ENCODE measurements at regions not wholly inside any gene's neighbourhood (a gene's known extent, or its start where the extent isn't known, plus 50 kb on each side); places are given as distances from the start of the nearest gene placed in this dataset.
A peak's percentile ranks its signal among the peaks of the same experiment; 100 is the strongest.
"Not testable (repeated sequence)": the region's sequence is repeated elsewhere in the genome, so short reads cannot be mapped to it uniquely, and the experiment has no call there.

DNA sequence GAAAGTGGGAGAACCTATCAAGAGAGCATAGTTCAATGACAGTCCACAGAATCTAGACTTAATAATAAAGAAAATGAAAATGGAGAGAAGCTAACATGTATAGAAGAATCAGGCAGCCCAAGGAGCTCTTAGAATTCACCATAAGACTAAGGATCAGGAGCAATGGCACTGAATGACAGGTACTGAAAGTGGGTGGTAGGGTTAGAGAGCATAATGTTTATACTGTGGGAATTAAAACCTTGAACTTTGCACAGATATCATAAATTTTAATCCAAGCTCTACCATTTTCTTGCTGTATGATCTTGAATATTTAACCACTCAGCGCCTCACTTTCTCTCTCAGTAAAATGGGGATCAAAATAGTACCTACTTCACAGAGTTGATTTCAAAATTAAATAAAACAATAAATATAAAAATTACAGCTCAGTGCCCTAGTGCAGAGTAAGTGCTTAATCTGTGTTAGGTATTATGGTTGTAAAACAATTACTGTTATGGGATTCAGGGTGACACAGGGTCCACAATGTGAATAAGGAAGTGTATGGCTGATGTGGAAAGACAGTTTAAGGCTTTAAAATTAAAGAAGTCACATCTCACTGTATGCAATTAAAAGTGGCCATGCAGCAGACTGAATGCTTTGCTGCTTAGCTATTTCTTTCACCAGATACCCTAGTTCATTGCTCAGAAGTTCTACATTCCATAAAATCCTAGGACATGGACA lies 319.8 kb downstream of the HINT1 start:
- intact Hi-C loops (cut with micrococcal nuclease) = no loop called here
- Mint-ChIP-seq H3K4me3 (no peak overlapping the region), H3K27me3 (peaks cover 20% of the 10 kb centered on the region), H3K9me3 (peaks cover 11% of the 10 kb centered on the region), H3K27ac (no peak overlapping the region), H3K4me1 (no peaks in the 10 kb centered on the region), H3K36me3 (ENCODE audit: low read depth) (no peaks in the 10 kb centered on the region)
- TF ChIP-seq, protein P1, sequence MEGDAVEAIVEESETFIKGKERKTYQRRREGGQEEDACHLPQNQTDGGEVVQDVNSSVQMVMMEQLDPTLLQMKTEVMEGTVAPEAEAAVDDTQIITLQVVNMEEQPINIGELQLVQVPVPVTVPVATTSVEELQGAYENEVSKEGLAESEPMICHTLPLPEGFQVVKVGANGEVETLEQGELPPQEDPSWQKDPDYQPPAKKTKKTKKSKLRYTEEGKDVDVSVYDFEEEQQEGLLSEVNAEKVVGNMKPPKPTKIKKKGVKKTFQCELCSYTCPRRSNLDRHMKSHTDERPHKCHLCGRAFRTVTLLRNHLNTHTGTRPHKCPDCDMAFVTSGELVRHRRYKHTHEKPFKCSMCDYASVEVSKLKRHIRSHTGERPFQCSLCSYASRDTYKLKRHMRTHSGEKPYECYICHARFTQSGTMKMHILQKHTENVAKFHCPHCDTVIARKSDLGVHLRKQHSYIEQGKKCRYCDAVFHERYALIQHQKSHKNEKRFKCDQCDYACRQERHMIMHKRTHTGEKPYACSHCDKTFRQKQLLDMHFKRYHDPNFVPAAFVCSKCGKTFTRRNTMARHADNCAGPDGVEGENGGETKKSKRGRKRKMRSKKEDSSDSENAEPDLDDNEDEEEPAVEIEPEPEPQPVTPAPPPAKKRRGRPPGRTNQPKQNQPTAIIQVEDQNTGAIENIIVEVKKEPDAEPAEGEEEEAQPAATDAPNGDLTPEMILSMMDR (IDR thresholded peaks at IDR 0.05) = no peak
- ATAC-seq (ENCODE audit: low read depth) (no peak), DNase-seq (no peak)
- ChIA-PET CTCF (no interaction called here), POLR2A (no interaction called here)

DNA sequence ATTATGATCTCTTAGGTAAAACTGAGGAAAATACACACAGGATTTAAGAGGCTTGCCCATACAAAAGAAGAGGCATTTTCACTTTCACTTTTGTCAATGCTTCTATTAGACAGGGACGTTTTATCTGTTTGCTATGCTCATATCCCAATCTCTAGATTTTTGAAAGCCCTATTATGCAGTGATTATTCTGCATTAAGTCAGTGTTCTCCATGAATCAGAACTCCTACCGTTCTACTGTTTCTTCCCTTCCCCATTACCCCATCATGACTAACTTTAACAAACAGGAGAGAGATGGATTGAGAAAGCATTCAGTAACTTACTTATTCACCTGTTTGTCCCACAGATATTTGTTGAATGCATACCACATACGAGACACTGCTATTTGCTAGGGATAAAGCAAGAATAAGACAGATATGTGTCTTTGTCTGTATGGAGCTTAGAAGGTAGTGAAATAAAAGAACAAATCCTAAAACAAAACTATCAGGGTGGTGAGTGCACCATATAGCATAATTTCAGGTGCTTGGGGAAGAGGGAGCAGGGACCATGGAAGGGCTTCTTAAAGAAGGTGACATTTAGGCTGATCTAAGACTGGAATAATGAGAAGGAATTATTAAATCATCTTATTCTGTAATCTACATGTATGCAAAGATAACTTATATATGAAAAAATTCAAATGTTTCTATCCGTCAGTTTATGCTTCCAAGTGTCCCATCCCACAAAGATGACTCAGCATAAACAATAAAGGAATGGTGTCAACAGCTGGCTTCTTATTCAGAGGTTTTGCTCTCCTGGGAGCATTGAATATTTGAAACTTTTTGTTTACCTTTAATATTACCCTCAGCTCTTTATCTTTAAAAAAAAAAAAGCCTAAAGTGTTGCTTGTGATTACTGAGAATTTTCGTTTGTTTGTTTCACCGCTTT lies 328.1 kb downstream of the HINT1 start:
- TF ChIP-seq, protein P1 (IDR thresholded peaks at IDR 0.05) = no peak
- peaks cover 5% of the 10 kb centered on the region for H3K9me3 Mint-ChIP-seq
- ChIA-PET CTCF (no interaction called here), POLR2A (no interaction called here)
- no peak overlapping the region for H3K27ac Mint-ChIP-seq
- peaks cover 7% of the 10 kb centered on the region for H3K27me3 Mint-ChIP-seq
- ATAC-seq (ENCODE audit: low read depth) = no peak
- peaks cover 6% of the 10 kb centered on the region for H3K4me1 Mint-ChIP-seq
- H3K36me3 Mint-ChIP-seq (ENCODE audit: low read depth) = no peaks in the 10 kb centered on the region
- no peak for DNase-seq
- peak overlapping the region; percentile 78 for H3K4me3 Mint-ChIP-seq
- intact Hi-C loops (cut with micrococcal nuclease) = no loop called here

GRCh38 chr5:130817598-130818384 lies 347.3 kb downstream of the HINT1 start:
- DNase-seq; ATAC-seq (ENCODE audit: low read depth); H3K4me1 Mint-ChIP-seq; POLR2A ChIA-PET; H3K36me3 Mint-ChIP-seq (ENCODE audit: low read depth); H3K4me3 Mint-ChIP-seq; H3K9me3 Mint-ChIP-seq; H3K27ac Mint-ChIP-seq; intact Hi-C loops (cut with micrococcal nuclease); CTCF ChIA-PET; H3K27me3 Mint-ChIP-seq: not testable (repeated sequence)

GRCh38 chr5:130815246-130815645 lies 349.8 kb downstream of the HINT1 start:
- Mint-ChIP-seq H3K4me3 (no peak overlapping the region), H3K4me1 (no peaks in the 10 kb centered on the region), H3K36me3 (ENCODE audit: low read depth) (no peaks in the 10 kb centered on the region), H3K9me3 (no peaks in the 10 kb centered on the region), H3K27me3 (peaks cover 3% of the 10 kb centered on the region), H3K27ac (no peak overlapping the region)
- intact Hi-C loops (cut with micrococcal nuclease) = no loop called here
- ATAC-seq (ENCODE audit: low read depth) = no peak
- CTCF ChIA-PET = no interaction called here
- TF ChIP-seq, protein P1 (IDR thresholded peaks at IDR 0.05) = no peak
- POLR2A ChIA-PET = no interaction called here
- no peak for DNase-seq

- no peaks in the 10 kb centered on the region for H3K9me3 Mint-ChIP-seq
Measured at GRCh38 chr5:130808691-130809090, 356.4 kb downstream of the HINT1 start.

More at GRCh38 chr5:130808691-130809090, 356.4 kb downstream of the HINT1 start:
- Mint-ChIP-seq H3K36me3 (ENCODE audit: low read depth) (no peaks in the 10 kb centered on the region), H3K4me3 (no peak overlapping the region), H3K4me1 (no peaks in the 10 kb centered on the region), H3K27me3 (peaks cover 3% of the 10 kb centered on the region), H3K27ac (no peak overlapping the region)
- ATAC-seq (ENCODE audit: low read depth) (no peak), DNase-seq (no peak)
- CTCF ChIA-PET = no interaction called here
- TF ChIP-seq, protein P1 (IDR thresholded peaks at IDR 0.05) = no peak
- POLR2A ChIA-PET = no interaction called here
- intact Hi-C loops (cut with micrococcal nuclease) = no loop called here

All from activated B cell treated with CpG ODN at 0.5 μM for 24 hours (primary cell).